ENCODE measurements at regions not wholly inside any gene's neighbourhood (a gene's known extent, or its start where the extent isn't known, plus 50 kb on each side); places are given as distances from the start of the nearest gene placed in this dataset.

GRCh38 chr3:59446775-59447465 is 397.1 kb upstream of the CFAP20DC start:
- TF ChIP-seq CTCF (IDR thresholded peaks at IDR 0.05) = no peak
- no peak for TF ChIP-seq POLR2A (IDR thresholded peaks at IDR 0.05; ENCODE audit: low read depth)
- no peak for TF ChIP-seq POLR2AphosphoS5 (IDR thresholded peaks at IDR 0.05)
